GM21360 (cell line): ENCODE measurements at regions not wholly inside any gene's neighbourhood (a gene's known extent, or its start where the extent isn't known, plus 50 kb on each side); places are given as distances from the start of the nearest gene placed in this dataset.

Experiments
- ATAC-seq: cut with Tn5 transposase; IDR thresholded peaks from one replicate; pipeline ENCODE4 v1.9.1; 2021; ENCODE audit warnings: mild to moderate bottlenecking, moderate library complexity; ENCODE audit not compliant: unreplicated experiment

DNA sequence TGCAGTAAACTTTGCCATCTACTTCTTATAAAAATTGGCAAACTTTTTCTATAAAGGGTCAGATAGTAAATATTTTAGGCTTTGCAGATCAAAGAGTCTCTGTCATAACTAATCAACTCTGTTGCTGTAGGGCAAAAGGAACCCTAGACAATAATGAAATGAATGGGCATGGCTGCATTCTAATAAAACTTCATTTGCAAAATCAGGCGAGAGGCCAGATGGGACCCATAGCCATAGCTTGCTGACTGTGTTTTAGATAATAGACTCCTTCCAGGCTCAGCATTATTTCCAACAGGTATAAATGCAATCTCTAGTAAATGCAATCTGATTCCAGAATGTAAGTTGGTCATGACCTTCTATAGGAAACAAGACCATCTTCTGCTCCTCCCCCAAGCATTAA is 490.7 kb downstream of the TOX3 start:
- no peak for ATAC-seq

DNA sequence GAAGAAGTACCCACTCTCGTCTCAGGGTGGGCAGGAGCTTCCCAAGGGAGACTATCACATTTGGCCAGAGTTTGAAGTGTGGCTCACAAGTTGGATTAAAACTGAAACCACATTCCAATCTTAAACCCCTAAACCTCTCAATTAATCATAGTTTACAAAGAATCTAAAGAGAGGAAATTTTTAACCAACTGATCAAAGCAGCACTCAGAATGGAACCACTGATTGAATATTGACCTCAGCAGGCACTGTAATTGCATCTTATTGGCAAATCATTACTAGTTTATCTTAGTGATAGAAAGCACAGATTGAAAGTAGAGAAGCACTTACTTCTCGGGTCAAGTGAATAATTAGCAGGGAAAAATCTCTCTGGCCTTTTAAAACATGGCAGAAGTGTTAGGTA is 491.6 kb downstream of the TOX3 start:
- no peak for ATAC-seq

DNA sequence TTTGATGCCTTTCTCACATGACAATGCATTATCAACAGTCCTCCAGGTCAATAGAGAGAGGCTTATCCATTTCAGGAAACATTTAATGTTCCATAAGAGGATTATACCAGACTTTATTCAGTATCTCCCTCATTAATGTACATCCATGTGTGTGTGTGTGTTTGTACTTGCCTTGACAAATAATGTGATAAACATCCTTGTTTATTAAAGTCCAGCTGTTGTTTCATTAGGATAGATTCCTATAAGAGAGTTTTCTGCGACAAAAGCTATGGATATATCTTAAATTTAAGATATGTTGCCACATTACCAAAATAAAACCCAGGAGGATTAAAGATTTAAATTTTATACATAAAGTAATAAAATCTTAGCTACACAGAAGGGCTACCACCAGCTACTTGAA is 492.6 kb downstream of the TOX3 start:
- no peak for ATAC-seq

DNA sequence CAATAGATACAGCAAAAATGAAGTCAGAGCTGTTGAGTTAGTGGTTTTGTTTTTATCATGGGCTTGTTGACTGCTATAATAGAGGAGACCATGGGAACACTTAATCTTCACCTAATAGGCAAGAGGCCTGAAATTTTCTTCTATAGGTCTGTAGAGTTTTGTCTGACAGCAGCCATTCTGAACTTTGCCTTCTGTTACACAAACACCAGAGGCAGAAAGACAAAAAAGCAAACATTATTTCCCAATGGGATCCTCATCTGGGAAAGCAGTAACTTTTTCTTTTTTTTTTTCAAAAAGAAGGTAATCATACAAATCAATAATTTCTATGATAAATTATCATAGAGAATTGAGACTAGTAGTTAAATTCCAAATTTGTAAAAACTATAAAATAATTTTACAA is 494.1 kb downstream of the TOX3 start:
- no peak for ATAC-seq

DNA sequence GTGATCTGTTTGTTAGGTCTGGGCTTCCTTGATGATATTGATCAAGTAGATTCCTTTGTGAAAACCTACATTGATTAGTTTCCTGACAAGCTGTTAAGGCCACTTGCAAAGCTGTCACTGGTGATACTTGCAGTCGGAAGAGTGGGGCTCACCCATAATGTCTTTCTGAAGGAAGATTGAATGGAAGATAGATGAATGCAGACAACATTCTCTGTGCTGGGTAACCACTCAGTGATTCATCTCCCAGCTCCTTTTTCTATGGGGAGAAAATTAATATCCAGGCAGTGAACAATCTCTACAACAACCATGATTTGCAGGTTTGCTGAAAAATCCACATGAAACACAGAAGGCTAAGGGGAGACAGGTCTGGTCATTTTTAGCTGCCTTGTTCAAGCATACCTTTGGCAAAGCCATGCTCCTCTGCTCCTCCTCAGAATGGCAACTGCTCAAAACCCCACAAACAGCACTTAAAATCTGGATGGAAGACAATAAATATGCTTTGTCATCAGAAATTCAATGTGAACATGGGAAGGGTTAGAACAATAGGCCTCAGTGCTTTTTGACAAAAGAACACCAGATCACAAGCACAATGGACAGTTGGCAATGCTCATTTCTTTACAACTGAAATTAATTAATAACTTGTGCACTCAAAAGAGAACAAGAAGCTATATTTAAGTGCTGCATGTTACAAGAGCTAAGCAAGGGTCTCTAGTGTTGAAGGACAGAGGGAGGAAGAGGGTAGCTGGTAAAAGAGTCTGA is 495.4 kb downstream of the TOX3 start:
- ATAC-seq: no peak

DNA sequence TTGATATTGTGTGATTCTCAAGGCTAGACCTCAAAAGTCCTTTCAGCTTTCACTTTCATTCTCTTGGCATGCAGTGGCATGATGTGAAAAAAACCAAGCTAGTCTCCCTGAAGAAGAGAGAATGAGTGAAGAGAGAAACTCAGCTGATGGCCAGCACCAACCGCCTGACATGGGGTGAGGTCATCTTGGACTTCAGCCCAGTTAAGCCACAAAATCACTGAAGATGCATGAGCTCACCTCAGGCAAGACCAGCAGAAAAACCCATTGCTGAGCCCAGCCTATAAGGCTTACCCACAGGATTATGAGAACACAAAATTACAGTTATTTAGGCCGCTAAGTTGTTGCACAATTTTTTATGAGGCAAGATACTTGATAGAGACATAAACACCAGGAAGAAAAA is 496.5 kb downstream of the TOX3 start:
- no peak for ATAC-seq

DNA sequence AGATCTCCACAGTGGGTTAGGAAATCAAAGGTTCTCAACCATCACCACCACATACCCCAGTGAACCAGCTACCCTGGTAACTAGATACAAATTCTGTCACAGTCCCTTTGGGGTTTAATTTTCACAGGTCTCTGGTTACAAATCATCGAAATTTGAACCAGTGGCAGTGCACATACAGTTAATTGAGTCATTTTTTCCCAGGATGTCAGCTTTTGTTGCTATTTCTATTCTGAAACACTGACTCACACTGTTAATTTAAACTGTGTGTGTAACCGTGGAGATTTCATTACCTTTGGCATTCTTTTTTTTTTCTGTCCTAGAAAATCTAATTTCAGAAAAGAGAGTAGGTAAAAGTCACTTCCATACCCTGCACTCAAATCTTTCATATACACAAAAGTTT is 511.5 kb downstream of the TOX3 start:
- ATAC-seq: no peak

DNA sequence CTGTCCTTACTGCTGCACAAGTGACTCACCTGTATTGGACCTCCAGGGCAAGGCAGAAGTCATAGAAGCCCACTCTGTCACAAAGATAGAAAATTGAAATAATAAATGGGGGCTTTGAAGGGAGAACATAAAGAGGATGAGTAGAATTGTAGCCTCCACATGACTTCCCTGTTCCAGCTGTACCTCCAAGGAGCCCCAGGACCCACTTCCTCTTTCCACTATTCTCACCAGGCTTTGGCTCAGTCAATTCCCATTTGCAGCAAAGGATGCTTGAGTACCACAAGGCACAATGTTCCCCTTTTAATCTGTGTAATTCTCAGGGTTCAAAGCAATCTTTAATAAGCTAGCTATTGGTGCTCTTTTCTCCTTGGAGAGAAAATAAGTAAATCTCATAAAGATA is 512.1 kb downstream of the TOX3 start:
- ATAC-seq: no peak

DNA sequence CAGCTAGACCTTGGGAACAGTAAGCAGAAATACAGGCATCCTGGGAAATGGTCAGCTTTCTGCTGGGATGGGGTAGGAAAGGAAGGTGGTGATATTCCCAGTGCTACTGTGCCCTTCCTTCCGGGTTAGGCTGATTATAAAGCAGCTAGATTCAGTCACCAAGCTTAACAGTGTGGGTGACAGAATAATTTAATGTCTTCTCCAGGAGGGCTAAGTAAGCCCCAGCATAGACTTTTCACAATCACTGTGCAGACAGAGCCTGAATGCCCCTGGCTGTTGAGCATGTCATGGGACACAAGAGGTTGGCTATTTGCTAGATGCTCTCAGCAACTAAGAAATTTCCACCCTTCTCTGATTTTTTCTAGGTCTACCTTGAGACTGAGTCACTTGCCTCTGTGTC is 513.0 kb downstream of the TOX3 start:
- ATAC-seq: no peak

DNA sequence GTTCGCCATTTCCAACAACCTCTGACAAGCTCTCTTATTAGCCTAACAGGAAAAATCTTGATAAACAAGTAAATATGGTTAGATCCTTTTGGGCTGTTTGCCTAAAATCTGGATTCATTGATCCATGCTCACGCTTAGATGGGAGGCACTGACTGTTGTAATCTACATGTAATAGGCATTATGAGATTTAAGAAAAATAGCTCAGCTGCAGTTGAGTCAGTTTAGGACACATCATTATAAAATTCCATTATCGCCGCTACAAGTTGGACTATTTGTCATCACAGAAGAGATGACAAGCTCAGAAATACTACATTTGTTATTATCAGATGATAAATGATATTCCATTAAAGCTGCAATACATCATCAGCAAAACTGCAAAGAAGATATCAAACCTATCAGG is 524.0 kb downstream of the TOX3 start:
- no peak for ATAC-seq

DNA sequence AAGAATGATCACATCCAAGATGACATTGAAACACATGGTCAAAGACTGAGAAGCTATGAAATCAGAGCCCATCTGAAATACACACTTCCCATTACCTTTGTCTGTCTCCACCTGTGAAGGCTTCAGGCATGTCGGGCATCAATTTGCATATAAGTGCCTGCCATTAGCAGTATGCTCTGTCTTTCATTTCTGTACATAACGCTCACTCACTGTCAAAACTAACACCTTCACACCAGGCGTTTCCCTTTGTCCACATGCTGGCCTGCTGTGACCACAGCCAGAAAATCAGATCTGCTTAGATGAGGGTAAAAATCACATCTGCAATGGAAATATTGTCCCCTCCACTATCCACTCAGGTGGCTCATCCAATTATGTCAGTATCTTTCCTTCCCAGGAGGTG is 524.8 kb downstream of the TOX3 start:
- no peak for ATAC-seq

DNA sequence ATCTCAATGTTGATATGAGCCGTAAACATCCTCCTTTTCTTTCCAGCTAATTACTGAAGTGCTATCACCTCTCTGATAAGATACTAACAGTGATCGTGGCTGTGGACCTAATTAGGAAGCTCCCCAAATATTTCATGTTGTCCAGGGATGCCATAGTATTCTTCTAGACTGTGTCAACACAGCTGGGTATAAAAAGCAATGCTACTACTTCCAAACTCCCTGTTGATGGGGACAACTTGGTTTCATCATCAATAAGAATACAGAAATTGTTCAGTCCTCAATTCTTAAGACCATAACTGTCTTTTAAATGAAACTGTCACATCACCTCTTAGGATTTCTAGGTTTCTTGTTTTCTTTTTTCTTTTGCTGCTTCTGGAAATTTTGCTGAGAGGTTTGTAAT is 530.6 kb downstream of the TOX3 start:
- no peak for ATAC-seq

DNA sequence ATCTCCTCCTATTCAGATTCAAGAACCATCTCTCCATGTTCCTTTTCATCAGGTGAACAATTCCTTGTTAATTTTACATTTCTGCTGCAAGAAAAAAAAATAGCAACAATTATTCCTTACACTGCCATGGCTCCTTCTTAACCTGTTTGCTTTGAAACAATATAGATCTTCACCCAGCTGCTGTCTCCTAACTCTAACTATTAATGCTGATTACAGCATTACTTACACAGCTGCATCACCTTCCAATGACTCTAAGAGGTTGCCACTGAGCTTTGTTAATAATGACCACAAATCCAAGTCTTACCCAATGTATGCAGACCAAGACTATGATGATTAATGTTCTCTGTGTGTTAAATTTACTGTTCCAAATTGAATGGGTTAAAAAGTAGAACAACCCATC is 541.4 kb downstream of the TOX3 start:
- no peak for ATAC-seq

DNA sequence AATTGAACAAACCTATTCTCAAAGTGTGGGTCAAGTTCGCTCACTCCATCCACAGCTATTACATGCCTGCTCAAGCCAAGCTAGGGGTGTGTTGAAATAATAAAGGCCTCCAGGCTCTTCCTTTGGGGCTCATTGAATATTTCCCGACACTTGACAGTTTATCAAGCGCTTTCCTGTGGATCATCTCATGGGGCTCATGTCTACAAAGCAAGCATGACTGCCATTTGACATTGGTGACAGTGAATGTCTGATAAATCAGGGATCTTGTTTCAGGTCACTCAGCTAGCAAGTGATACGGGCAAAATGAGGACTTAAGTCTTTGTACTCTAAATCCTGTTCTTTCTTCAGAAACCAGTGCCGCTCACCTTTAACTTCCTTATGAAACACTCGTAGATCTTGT is 542.6 kb downstream of the TOX3 start:
- ATAC-seq: no peak

DNA sequence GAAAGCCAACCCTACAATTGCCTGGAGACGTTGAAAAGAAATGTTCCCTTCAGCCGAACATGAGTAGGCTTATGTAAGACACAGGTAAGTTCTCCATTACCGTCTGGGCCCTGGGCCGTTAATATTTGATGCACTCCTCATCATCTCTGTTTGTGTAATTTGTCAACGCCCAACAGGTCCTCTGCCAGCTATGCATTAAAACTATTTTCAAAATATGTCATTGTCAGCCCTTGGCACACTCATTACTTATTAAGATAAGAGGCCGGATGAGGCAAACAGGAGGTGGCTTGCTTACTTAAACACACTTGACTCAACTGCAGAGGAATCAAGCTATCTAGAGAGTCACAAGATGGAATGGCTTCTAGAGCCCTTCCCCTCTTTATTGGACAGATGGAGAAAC is 544.9 kb downstream of the TOX3 start:
- ATAC-seq: no peak

DNA sequence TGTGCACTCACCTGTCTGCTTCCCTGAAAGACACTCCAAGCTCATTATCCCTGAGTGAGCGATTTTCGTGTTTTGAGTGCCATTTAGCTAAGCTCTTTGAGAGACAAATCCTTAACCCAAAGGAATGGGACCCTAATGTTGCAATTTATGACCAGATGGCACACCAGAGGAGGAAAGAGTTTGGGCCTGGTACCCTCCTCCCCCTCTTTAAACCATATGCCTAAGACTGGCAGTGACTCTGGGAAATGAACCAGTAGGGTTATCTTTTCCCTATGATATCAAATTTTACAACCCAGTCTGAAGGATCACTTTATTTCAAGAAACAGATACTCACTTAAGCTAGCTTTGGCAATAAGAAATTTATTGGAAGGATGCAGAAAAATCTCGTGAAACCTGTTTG is 550.4 kb downstream of the TOX3 start:
- ATAC-seq: no peak

DNA sequence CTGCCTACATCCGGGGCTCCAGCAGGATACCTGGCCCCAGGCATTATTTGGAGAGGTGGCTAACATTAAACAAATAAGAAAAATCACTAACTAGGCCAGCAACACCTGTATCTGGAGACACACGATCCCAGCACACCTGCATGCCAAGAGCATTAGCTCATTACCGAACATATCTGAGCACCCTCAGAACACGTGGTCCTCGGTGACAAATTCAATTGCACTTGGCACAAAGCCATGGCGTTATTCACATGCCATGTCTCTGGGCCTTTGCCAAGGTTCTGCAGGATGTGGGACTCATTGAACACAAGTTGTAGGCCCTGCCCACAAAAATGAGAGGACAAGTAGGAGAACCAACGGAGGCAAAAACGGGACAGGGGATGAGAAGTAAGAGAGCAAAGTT is 552.3 kb downstream of the TOX3 start:
- ATAC-seq: no peak

DNA sequence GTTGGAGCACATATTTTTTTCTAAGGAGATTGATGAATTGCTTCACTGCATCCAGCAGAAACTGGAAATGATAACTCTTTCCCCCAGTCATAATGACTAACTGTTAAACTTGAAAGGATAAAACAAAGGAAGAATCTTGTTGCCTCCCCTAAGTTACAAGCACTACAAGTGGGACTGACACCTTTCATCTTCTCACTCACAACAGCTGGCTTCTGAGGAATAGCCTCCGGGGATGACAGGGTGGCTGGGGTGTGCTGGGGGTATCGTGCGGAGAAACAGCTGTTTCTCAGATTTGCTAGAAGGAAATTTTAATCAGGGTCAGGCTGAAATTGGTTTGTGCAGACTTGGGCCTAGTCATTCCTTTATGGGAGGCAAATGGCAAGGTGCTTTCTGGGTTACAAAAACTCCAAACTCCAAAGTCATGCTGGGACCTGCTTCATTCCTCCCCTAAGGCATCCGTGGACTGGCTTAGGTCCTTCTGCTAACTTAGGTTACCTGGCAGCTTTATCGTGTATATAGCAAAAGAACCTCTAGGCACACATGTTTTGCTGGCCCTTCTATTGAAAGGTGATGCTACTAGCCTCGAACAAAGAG is 557.2 kb downstream of the TOX3 start:
- ATAC-seq: no peak

DNA sequence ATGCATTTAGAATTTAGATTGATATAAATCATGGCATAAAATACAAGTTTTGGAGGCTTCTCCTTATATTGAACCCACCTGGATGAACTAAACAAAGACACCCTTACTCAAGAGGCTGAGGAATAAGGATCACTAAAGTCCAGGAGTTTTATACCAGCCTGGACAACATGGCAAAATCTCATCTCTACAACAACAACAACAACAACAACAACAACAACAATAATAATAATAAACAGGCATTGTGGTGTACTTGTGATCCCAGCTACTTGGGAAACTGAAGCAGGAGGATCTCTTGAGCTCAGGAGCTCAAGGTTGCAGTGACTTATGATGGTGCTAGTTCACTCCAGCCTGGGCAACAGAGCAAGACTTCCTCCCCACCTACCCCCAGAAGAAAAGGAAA is 558.0 kb downstream of the TOX3 start:
- no peak for ATAC-seq

DNA sequence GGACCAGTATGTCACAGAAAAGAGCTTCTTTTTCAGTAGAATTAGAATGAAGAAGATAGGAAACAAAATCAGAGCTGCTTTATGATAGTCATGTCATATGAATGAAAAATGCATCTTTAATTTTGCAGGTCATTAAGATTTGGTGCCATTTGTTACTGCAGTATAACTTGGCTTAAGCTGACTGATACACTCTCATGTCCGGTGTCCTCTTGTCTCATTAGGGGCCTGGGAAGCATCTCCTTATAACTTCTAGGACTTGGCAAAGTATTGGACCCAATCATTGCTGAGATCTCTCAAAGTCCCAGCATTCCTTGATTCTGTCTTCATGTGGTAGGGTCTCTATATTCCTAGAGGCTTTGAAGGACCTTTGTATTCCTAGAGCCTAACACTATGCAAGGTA is 559.4 kb downstream of the TOX3 start:
- no peak for ATAC-seq

DNA sequence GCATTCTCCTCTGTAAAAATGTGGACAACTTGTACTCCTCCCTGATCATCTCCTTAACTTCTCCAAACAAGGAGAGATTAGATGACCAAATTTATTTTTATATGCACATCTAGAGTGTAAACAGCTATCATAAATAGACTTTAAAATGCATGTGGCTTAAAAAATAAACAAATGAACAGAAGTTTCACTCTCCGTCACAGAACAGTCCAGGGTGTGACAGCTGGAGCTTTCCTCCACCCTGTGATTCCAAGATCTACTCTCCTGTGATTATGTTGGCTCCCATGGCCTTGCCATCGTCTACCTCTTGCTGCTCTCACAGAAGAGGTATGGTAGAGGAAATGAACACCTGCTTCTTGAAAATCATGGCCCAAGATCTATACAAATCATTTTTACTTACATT is 560.2 kb downstream of the TOX3 start:
- no peak for ATAC-seq

DNA sequence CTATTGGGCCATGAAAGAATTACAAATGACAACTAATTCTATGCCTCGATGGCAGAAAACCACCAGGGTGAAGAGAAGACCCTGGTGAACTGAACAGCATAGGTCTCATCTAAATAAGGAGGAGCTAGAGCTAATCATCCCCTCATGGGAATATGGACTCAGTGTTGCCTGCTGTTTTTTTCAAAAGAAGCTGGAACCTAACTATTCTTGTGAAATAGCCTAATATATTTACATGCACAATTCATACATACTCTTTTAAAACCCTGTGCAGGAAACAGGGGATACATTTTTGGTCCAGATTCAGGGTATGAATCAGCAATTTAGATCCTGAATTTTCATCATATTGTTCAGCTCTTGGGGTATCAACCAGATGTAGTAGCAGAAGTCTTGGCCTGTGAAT is 560.6 kb downstream of the TOX3 start:
- ATAC-seq: no peak

DNA sequence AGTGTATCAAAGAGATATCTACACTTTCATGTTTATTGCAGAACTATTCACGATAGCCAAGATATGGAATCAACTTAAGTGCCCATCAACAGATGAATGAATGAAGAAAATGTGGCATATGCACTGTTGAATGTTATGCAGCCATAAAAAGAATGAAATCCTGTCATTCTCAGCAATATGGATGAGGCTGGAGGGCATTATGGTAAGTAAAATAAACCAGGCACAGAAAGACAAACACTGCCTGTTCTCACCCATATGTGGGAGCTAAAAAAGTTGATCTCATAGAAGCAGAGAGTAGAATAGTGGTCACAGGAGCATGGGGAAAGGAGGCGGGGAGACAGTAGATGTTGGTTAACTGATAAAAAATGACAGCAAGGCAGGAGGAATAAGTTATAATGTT is 561.8 kb downstream of the TOX3 start:
- ATAC-seq: no peak
